K562 (cell line): ENCODE measurements at regions not wholly inside any gene's neighbourhood (a gene's known extent, or its start where the extent isn't known, plus 50 kb on each side); places are given as distances from the start of the nearest gene placed in this dataset.

Experiments used
- ATAC-seq: fragments of 200-7000 bp; cut with Tn5 transposase; 3 replicates; pipeline ENCODE4 v1.9.1; 2020; ENCODE audit warnings: moderate library complexity
- BruUV-seq: library from RNA; stranded (reverse); fragments of 400-500 nt; replicated peaks from 2 replicates; lab custom pipeline; 2021; lab: Mats Ljungman, UMichigan
- CTCF ChIA-PET: fragments of 300-600 bp; formaldehyde crosslinking; extraction: SDS; loops from one replicate; lab custom pipeline; 2021; ENCODE audit warnings: low intra/inter-chr PET ratio; lab: Yijun Ruan, JAX
- POLR2A ChIA-PET: fragments of 300-600, 350-650 bp; sonication (Branson Sonifier 250); formaldehyde crosslinking; extraction: SDS; loops from one replicate; lab custom pipeline; 2021; ENCODE audit warnings: antibody characterized with exemption, inconsistent platforms; lab: Yijun Ruan, JAX
- DNase-seq, 4 experiments: peaks; one replicate each; pipeline versions ENCODE4 v3.0.0 to v3.0.0-alpha.2; 2011 to 2018; ENCODE audit warnings: low spot score in 3 of 4, mixed read lengths in 3 of 4; ENCODE audit errors: extremely low read depth in 1 of 4
- FAIRE-seq: peaks from 2 replicates; lab custom pipeline; 2011; peaks lifted over from hg19 to GRCh38; lab: Jason Lieb, UNC
- H2AFZ ChIP-seq: 2 replicates; pipeline ENCODE4 v1.6.0; 2011; ENCODE audit warnings: low read depth, low read length, control low read depth, inconsistent platforms
- H3K27ac ChIP-seq: fragments of 200-600 bp; 3 replicates; pipeline ENCODE4 v1.8.0; 2011; ENCODE audit warnings: low read depth, mild to moderate bottlenecking, control low read depth, inconsistent platforms, low read length, moderate library complexity, mixed read lengths; ENCODE audit errors: extremely low read depth
- H3K27me3 ChIP-seq, 2 experiments: fragments of 300-600 bp in 1 of 2; 2 replicates in 1 of 2; 3 replicates in 1 of 2; pipeline versions ENCODE4 v1.6.0 to v1.8.0; 2011; ENCODE audit warnings: inconsistent platforms in 2 of 2, low read length in 2 of 2, mild to moderate bottlenecking in 1 of 2, mixed read lengths in 1 of 2, moderate library complexity in 1 of 2; ENCODE audit not compliant: control insufficient read depth in 2 of 2, insufficient read depth in 2 of 2
- H3K36me3 ChIP-seq: fragments of 300-600 bp; 3 replicates; pipeline ENCODE4 v1.8.0; 2011; ENCODE audit warnings: mild to moderate bottlenecking, low read length, inconsistent platforms; ENCODE audit not compliant: control insufficient read depth, insufficient read depth
- H3K4me1 ChIP-seq, 2 experiments: fragments of 200-600 bp in 1 of 2; replicated peaks in 1 of 2; 2 replicates in 1 of 2; 3 replicates in 1 of 2; pipeline versions ENCODE4 v1.5.1 to v1.8.0; 2011; ENCODE audit warnings: inconsistent platforms in 2 of 2, low read length in 2 of 2, mild to moderate bottlenecking in 1 of 2, mixed read lengths in 1 of 2, moderate library complexity in 1 of 2; ENCODE audit not compliant: control insufficient read depth in 2 of 2, insufficient read depth in 2 of 2
- H3K4me2 ChIP-seq: 2 replicates; pipeline ENCODE4 v1.6.1; 2011; ENCODE audit warnings: low read length, control low read depth, inconsistent platforms, mixed read lengths; ENCODE audit not compliant: insufficient read depth
- H3K4me3 ChIP-seq: fragments of 200-600 bp; sonication (generic), shearing (Covaris generic); 2 replicates; pipeline ENCODE4 v1.5.1; 2016; ENCODE audit warnings: control low read depth, inconsistent platforms
- H3K79me2 ChIP-seq: fragments of 200-600 bp; 3 replicates; pipeline ENCODE4 v1.8.0; 2011; ENCODE audit warnings: low read length, inconsistent platforms; ENCODE audit not compliant: control insufficient read depth, insufficient read depth
- H3K9ac ChIP-seq, 2 experiments: 2 replicates each; pipeline versions ENCODE4 v1.6.0 to v1.6.1; 2011; ENCODE audit warnings: low read depth in 2 of 2, low read length in 2 of 2, control low read depth in 1 of 2, inconsistent platforms in 1 of 2, mild to moderate bottlenecking in 1 of 2, mixed read lengths in 1 of 2; ENCODE audit not compliant: insufficient read depth in 1 of 2
- H3K9me1 ChIP-seq: one replicate; pipeline ENCODE4 v1.6.0; 2011; ENCODE audit warnings: inconsistent platforms, mild to moderate bottlenecking, low read length, moderate library complexity; ENCODE audit not compliant: control insufficient read depth, insufficient read depth
- H3K9me3 ChIP-seq: replicated peaks from 2 replicates; pipeline ENCODE4 v1.5.1; 2011; ENCODE audit warnings: low read depth, low read length, inconsistent platforms; ENCODE audit not compliant: control insufficient read depth, insufficient read depth
- H4K20me1 ChIP-seq: replicated peaks from 2 replicates; pipeline ENCODE4 v1.6.1; 2011; ENCODE audit warnings: low read length, inconsistent platforms, mixed read lengths; ENCODE audit not compliant: control insufficient read depth, insufficient read depth
- ARID3B ChIP-seq: fragments of 250-450 bp; sonication (Bioruptor Pico); IDR thresholded peaks from 2 replicates; pipeline ENCODE4 v1.4.0; 2020; ENCODE audit warnings: borderline replicate concordance
- CLOCK ChIP-seq: fragments of 250-450 bp; sonication (Bioruptor Pico); IDR thresholded peaks from 2 replicates; pipeline ENCODE4 v1.4.0; 2020; ENCODE audit warnings: mild to moderate bottlenecking, moderate library complexity, borderline replicate concordance
- EP400 ChIP-seq: fragments of 450-650 bp; IDR thresholded peaks from 2 replicates; pipeline ENCODE4 v1.6.1; 2017; ENCODE audit warnings: antibody characterized with exemption, mild to moderate bottlenecking, moderate library complexity
- KDM1A ChIP-seq, 2 experiments: fragments of 450-650 bp; IDR thresholded peaks; 2 replicates each; pipeline ENCODE4 v1.6.1; 2016; ENCODE audit warnings: mild to moderate bottlenecking in 2 of 2
- MEF2A ChIP-seq: IDR thresholded peaks from 2 replicates; pipeline ENCODE4 v1.6.1; 2011; ENCODE audit warnings: low read depth, mild to moderate bottlenecking, low read length, moderate library complexity; ENCODE audit not compliant: control insufficient read depth
- POLR2A ChIP-seq: fragments of 450-650 bp; conservative IDR thresholded peaks from 2 replicates; pipeline ENCODE4 v1.6.1; 2016
- RBM39 ChIP-seq: fragments of 200-400 bp; formaldehyde crosslinking; optimal IDR thresholded peaks from 2 replicates; pipeline ENCODE3; 2018; ENCODE audit warnings: low read depth, low read length
- RFX5 ChIP-seq: IDR thresholded peaks from 2 replicates; pipeline ENCODE4 v1.6.1; 2011; ENCODE audit warnings: low read depth, mild to moderate bottlenecking, improper control_type of control experiment, low read length
- STAT5A ChIP-seq: IDR thresholded peaks from 2 replicates; pipeline ENCODE4 v1.6.1; 2012; ENCODE audit warnings: low read length, inconsistent platforms, borderline replicate concordance
- ZBTB2 ChIP-seq: fragments of 450-650 bp; IDR thresholded peaks from 2 replicates; pipeline ENCODE4 v1.6.1; 2016; ENCODE audit warnings: antibody characterized with exemption
- ZBTB5 ChIP-seq: fragments of 450-650 bp; IDR thresholded peaks from 2 replicates; pipeline ENCODE4 v1.6.1; 2017; ENCODE audit warnings: antibody characterized with exemption
- ZBTB7A ChIP-seq: IDR thresholded peaks from 2 replicates; pipeline ENCODE4 v1.6.1; 2011; ENCODE audit warnings: low read depth, mild to moderate bottlenecking, low read length, moderate library complexity, borderline replicate concordance; ENCODE audit not compliant: control insufficient read depth
- WGBS: fragments of 100-300 bp; shearing (Covaris generic); methylation state at CpG from one replicate; pipeline ENCODE4 v1.1.6; 2016; ENCODE audit warnings: low coverage, mixed read lengths; ENCODE audit not compliant: insufficient coverage; ENCODE audit errors: missing lambda C conversion rate; 5-methylcytosine and 5-hydroxymethylcytosine counted together
- in situ Hi-C: fragments of 300-500 bp; cut with MboI; formaldehyde crosslinking; loops from 4 replicates; pipeline ENCODE4 v1.15.0; 2018; ENCODE audit warnings: inconsistent platforms, mixed read lengths
- intact Hi-C: fragments of 100-400 bp; cut with micrococcal nuclease; formaldehyde crosslinking; loops from 2 replicates; pipeline ENCODE4 v1.14.2; 2022

- H3K9ac ChIP-seq, result peak overlapping the region; percentile 68 to 85
- H3K4me2 ChIP-seq, result peak overlapping the region; percentile 89
- H3K4me3 ChIP-seq, result peak overlapping the region; percentile 25
- intact Hi-C loops (loop anchor here (1.0 kb wide), 1 partner anchor 10 kb away; no protein-coding TSS in a partner anchor), in situ Hi-C loops (no loop called here)
- H4K20me1 ChIP-seq, result no peaks in the 10 kb centered on the region
- WGBS, result 4% methylated on average over 36 of the region's 36 CpGs
- POLR2A ChIA-PET, result interaction anchor here (0.6 to 5.0 kb wide), 11 partner anchors 11 to 416 kb away, joined by 3 to 58 read pairs (median 6); partner anchors contain the start of gene CHD2
- no peaks in the 10 kb centered on the region for H3K27me3 ChIP-seq
- BruUV-seq, result TSS peak; percentile 94
- DNase-seq, result peak; percentile 92 to 96 (median 94)
- peaks cover 24 to 32% of the 10 kb centered on the region in 2 experiments for H3K4me1 ChIP-seq
- no peaks in the 10 kb centered on the region for H3K9me3 ChIP-seq
- peak; percentile 92 for FAIRE-seq
- no peaks in the 10 kb centered on the region for H3K9me1 ChIP-seq
- no peaks in the 10 kb centered on the region for H3K36me3 ChIP-seq
- H2AFZ ChIP-seq, result peak overlapping the region; percentile 95
- CTCF ChIA-PET, result no interaction called here
- no peaks in the 10 kb centered on the region for H3K79me2 ChIP-seq
- peak overlapping the region; percentile 80 for H3K27ac ChIP-seq
- ATAC-seq, result peak; percentile 85
- TF ChIP-seq ZBTB7A (no peak), MEF2A (no peak), STAT5A (no peak), POLR2A (peak; percentile 79), CLOCK (CRISPR knock-in tag) (no peak), ZBTB2 (no peak), KDM1A (IDR thresholded peaks at IDR 0.05) (no peak), RFX5 (no peak), ARID3B (CRISPR knock-in tag) (no peak), ZBTB5 (0 out of 2 replicates have a peak, but pooled peaks have one; percentile 11), EP400 (peak; percentile 54; the same call in 1 of the 2 replicates), RBM39 (no peak)
Observed at GRCh38 chr15:92820236-92821021, 79.7 kb upstream of the CHD2 start.
